ENCODE measurements at regions not wholly inside any gene's neighbourhood (a gene's known extent, or its start where the extent isn't known, plus 50 kb on each side); places are given as distances from the start of the nearest gene placed in this dataset.
A peak's percentile ranks its signal among the peaks of the same experiment; 100 is the strongest.

GRCh38 chr6:21967056-21967974 is 329.5 kb downstream of the PRL start:
- TF ChIP-seq, protein P1, sequence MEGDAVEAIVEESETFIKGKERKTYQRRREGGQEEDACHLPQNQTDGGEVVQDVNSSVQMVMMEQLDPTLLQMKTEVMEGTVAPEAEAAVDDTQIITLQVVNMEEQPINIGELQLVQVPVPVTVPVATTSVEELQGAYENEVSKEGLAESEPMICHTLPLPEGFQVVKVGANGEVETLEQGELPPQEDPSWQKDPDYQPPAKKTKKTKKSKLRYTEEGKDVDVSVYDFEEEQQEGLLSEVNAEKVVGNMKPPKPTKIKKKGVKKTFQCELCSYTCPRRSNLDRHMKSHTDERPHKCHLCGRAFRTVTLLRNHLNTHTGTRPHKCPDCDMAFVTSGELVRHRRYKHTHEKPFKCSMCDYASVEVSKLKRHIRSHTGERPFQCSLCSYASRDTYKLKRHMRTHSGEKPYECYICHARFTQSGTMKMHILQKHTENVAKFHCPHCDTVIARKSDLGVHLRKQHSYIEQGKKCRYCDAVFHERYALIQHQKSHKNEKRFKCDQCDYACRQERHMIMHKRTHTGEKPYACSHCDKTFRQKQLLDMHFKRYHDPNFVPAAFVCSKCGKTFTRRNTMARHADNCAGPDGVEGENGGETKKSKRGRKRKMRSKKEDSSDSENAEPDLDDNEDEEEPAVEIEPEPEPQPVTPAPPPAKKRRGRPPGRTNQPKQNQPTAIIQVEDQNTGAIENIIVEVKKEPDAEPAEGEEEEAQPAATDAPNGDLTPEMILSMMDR (conservative IDR thresholded peaks at IDR 0.05): no peak
- Mint-ChIP-seq H3K4me1 (ENCODE audit: unreplicated experiment) (peaks cover 56% of the 10 kb centered on the region), H3K9me3 (no peaks in the 10 kb centered on the region), H3K4me3 (no peak overlapping the region), H3K27me3 (no peaks in the 10 kb centered on the region), H3K27ac (peak overlapping the region; percentile 33), H3K36me3 (peaks cover 10% of the 10 kb centered on the region)
- no peak for DNase-seq (ENCODE audit: extremely low spot score, unreplicated experiment)

DNA sequence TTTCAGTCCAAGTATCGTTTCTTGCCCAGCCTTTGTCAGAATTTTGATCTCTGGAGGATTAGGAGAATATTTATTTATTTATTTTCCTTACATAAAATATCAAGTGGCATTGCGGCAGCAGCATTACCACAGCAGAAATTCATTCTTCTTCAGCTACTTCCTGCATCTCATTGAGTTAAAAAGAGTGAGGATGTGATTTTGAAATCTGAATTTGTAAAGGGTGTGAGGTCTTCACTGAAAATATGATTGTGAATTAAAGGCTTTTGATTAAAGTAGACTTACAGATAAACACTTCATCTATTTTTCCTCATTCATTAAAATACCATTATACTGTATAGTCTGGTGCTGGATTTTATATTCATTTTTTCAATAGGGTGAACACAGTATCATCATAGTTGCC is 328.4 kb downstream of the PRL start:
- Mint-ChIP-seq H3K4me3 (no peak overlapping the region), H3K27ac (no peak overlapping the region), H3K9me3 (peaks cover 8% of the 10 kb centered on the region), H3K36me3 (peaks cover 14% of the 10 kb centered on the region), H3K27me3 (no peaks in the 10 kb centered on the region), H3K4me1 (ENCODE audit: unreplicated experiment) (peaks cover 52% of the 10 kb centered on the region)
- TF ChIP-seq, protein P1 (conservative IDR thresholded peaks at IDR 0.05): no peak
- no peak for DNase-seq (ENCODE audit: extremely low spot score, unreplicated experiment)

GRCh38 chr6:21969192-21969591 is 327.6 kb downstream of the PRL start:
- H3K36me3 Mint-ChIP-seq: peaks cover 16% of the 10 kb centered on the region
- H3K4me1 Mint-ChIP-seq (ENCODE audit: unreplicated experiment): peaks cover 49% of the 10 kb centered on the region
- no peak for DNase-seq (ENCODE audit: extremely low spot score, unreplicated experiment)
- TF ChIP-seq, protein P1 (conservative IDR thresholded peaks at IDR 0.05): no peak
- H3K9me3 Mint-ChIP-seq: peaks cover 9% of the 10 kb centered on the region
- no peaks in the 10 kb centered on the region for H3K27me3 Mint-ChIP-seq
- no peak overlapping the region for H3K27ac Mint-ChIP-seq
- no peak overlapping the region for H3K4me3 Mint-ChIP-seq

DNA sequence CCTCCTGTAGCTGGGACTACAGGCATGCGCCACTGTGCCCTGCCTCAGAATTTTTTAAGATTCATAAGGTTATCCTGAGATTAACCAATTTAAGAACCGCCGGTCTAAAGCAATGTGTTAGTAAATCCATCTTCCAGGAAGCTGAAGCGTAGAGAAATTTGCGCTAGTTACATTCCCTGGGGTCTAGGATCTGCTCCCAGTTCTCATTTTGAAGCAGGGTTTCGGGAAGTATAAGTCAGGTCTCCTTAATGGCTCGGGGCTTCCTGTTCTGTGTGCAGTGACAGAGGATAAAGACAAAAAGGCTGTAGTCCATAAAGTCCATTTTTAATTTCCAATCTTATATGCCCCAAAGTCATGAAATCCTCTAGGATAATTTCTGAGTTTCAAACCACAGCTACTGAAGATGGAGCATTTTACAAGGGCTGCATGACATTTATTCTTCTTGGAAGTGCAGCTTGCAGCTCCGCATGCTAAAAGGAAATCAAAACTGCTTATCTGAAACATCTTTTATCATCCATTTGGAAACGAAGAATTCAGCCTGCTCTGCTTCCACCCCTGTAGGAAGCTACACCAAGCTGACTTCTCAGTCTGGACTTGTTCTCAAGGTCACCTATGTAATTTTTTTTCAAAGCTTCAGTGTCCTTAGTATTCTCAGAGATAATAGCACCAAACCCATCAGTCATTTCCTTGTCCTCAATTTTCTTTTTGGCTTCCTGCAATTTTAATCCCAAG is 326.1 kb downstream of the PRL start:
- Mint-ChIP-seq H3K36me3 (peaks cover 24% of the 10 kb centered on the region), H3K27me3 (no peaks in the 10 kb centered on the region), H3K4me1 (ENCODE audit: unreplicated experiment) (peaks cover 40% of the 10 kb centered on the region), H3K9me3 (peaks cover 17% of the 10 kb centered on the region), H3K27ac (peak overlapping the region; percentile 66), H3K4me3 (peak overlapping the region; percentile 52)
- DNase-seq (ENCODE audit: extremely low spot score, unreplicated experiment): no peak
- TF ChIP-seq, protein P1 (conservative IDR thresholded peaks at IDR 0.05): no peak

DNA sequence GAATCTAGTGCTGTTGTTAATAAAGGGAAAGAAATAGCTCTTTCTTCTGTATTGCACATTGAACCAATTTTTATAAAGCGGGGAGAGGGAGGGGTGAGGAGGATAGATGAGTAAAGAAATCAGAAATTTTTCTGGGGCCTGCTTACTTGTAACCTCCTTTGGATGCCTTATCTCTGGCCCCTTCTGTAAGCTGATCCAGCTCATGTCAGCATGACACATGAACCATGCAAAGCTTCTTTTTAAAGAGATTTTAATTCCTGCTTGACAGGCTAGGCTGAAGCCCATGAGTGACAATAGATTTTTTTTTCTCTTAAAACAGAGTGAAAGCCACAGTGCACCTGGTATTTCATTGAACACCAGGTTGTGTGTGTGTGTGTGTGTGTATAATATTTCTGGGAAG is 325.3 kb downstream of the PRL start:
- TF ChIP-seq, protein P1 (conservative IDR thresholded peaks at IDR 0.05): no peak
- Mint-ChIP-seq H3K9me3 (peaks cover 21% of the 10 kb centered on the region), H3K27ac (peak overlapping the region; percentile 66), H3K4me3 (peak overlapping the region; percentile 52), H3K4me1 (ENCODE audit: unreplicated experiment) (peaks cover 35% of the 10 kb centered on the region), H3K36me3 (peaks cover 30% of the 10 kb centered on the region), H3K27me3 (no peaks in the 10 kb centered on the region)
- no peak for DNase-seq (ENCODE audit: extremely low spot score, unreplicated experiment)

All from type B pancreatic cell (in vitro differentiated cells).